Activated effector memory CD4-positive, alpha-beta T cell treated with Interleukin-2 at 50 U/mL for 16 hours (primary cell): ENCODE measurements at regions not wholly inside any gene's neighbourhood (a gene's known extent, or its start where the extent isn't known, plus 50 kb on each side); places are given as distances from the start of the nearest gene placed in this dataset.

Experiments
- DNase-seq: peaks from one replicate; pipeline ENCODE4 v3.0.0-alpha.2; 2020

DNA sequence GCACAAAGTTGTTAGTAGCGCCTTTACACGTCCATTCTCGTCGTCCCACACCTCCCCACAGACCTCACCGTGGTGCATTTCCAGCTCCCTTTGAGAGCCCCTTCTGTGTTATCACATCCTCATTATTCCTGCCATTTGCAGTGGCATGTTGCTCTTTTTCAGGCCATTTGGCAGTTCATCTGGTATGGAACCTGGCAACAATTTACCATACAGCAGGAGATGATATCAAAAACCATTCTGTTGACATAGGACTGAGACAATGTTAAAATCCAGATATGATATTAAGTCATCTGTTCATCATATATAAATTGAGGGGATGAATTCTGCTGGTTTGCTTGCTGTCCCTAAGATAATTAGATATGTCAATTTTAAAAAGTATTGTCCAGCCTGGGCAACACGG lies 83.0 kb downstream of the TMEM174 start:
- DNase-seq, result no peak

DNA sequence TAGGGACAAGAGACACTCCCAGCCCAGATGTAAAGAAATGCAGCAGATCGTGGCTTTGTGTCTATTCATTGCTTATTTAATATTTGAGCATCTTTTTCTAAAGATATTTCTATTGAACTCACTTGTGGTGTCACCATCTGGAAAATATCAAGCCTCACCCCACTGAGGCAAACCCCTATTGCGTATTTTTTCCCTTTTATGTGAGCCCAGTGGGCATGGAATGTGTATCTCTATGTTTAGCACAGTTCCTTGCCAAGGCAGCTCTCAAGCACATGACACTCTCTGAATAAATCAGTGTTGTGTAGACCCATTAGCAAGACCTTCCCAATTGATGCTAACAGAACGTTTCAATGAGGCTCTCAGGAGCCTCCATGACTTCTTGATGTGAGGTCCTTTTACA lies 81.6 kb downstream of the TMEM174 start:
- DNase-seq, result no peak

DNA sequence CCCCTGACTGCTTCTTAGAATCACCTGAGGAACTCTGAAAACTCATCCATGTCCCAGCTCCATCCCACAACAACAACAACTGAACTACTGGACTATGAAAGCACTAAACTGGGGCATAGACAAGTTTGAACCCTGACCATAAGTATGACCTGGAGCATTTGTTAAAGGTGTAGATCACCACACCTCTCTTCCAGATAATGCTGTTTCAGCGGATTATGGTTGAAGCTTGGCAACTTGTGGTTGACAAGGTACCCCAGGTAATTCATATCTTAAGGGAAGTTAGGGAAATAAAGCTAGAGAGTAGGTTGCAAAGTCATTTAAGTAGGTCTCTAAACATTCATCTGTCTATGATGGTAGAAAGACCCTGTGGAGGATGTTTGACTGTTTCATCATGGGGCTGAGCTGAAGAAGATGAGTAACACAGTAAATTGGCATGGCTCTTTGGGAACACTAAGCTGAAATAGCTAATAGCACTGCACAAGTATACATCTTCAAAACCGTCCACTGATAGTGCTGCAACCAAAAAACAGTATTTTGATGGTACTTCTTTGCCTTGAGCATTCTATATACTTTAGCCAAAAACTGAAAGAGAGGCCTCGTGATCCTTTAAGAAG lies 80.2 kb downstream of the TMEM174 start:
- no peak for DNase-seq

GRCh38 chr5:73250645-73251044 lies 77.7 kb downstream of the TMEM174 start:
- no peak for DNase-seq

- DNase-seq, result no peak
These were observed 69.7 kb downstream of the TMEM174 start for GRCh38 chr5:73242735-73243134.

- no peak for DNase-seq
These were observed 65.9 kb downstream of the TMEM174 start for GRCh38 chr5:73238873-73239272.

DNA sequence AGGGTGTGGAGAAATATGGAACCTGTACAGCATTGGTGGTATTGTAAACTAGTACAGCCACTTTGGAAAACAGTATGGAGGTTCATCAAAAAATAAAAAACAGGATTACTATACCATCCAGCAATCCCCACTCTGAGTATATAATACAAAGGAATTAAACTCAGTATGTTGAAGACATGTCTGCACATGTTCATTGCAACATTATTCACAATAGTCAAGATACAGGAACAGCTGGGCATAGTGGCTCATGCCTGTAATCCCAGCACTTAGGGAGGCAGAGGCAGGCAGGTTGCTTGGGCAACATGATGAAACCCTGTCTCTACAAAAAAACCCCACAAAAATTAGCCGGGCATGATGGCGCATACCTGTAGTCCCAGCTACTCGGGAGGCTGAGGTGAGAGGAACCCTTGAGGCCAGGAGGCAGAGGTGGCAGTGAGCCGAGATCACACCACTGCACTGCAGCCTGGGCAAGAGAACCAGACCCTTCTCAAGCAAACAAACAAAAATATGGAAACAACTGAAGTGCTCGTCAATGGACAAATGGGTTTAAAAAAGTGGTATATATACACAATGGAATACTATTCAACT lies 63.6 kb downstream of the TMEM174 start:
- no peak for DNase-seq

GRCh38 chr5:73234204-73234555 lies 61.2 kb downstream of the TMEM174 start:
- no peak for DNase-seq

- no peak for DNase-seq
These were observed 60.6 kb downstream of the TMEM174 start for GRCh38 chr5:73233461-73234203.

DNA sequence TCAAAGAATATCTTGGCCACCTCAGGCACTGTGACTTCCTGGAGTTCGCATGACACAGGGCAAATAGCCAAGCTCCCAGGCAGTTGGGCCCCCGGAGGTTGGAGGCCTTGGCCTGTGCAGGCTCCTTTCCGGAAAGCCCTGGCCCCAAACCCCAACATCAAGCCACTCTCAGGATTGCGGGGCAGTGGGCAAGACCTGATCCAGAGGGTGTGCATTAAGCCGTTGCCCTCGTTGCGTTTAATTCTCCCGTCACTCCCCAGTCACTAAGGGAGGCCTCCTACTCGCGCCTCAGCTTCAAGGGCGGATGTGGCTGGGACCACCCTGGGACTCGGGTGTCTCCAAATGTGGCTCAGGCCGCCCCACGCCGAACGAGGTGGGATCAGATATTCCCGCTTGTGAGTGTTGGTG lies 60.1 kb downstream of the TMEM174 start:
- no peak for DNase-seq

DNA sequence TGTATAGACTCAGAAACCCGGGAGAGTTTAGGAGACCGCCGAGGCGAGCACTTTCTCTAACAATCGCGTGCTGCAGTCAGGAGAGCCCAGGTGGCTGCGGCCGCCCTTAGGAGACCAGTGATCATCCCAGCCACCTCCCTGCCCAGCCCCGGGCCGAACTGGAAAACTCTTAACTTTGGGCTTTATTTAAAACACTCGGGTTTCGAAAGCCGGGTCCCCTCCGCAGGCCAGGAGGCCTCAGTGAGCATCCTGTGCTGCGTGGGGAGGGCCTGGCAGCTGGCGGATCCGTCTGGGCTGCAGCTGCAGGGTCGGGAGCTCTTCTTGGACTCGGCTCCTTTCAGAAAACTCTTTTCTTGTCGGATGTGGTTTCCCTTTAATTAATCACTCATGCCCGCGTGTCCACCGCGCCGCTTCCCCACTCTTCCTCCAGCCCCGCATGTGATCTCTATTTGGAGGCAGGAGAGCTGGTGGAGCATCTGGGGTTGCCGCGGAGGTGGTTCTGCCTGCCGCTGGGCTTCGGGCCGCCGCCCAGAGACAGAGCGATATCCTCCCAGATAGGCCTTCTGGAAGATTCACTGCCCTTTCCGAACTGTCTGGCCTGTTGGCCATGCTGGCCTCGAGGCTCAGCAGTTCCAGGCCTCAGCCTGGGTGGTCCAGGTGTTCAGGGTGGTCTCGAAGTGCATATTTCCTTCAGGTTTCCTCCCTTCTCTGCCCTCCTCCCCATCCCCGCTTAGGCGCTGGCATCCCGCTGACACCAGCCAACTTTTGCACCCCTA lies 59.5 kb downstream of the TMEM174 start:
- DNase-seq, result no peak

DNA sequence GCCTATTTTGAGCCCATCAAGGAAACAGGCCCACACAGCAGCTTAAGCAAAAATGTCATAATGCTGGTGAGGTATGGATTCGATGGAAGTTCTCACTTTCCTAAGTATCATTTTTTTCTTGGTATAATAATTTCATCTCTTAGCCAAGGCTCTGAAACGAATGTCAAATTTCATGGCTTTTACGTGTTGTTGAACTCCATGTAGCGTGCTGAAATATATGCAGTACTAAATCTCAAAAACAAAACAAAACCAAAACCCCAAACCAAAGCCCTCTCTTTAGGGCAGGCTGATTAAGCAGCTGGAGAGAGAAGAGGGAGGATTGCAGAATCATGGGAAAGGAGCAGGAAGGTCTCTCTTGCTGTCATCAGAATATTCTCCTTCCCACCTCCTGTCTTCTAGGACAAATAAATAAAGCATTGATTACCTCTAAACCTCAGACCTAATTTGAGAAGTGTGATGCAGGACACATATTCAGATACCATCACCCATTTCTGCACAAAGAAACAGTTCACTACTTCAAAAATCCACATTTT lies 58.3 kb downstream of the TMEM174 start:
- DNase-seq, result no peak

GRCh38 chr5:73230264-73231245 lies 57.6 kb downstream of the TMEM174 start:
- DNase-seq, result no peak

DNA sequence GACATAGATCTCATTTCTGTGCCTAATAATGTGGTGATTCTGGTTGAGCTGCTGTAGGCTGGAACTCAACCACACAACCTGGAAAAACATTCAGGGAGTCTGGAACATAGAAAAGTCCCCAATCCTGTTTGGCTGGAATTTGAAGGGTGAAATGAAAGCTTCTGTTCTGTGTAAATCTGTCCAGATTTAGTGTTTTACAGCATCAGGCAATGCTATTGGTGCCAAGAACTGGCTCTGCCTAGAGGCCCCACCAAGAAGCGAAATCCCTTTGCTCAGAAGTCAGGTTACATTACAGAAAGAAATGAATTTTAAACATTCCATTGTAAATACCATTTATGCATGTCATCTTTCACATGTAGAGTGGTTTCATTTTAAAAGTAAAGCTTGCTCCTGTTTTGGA lies 56.3 kb downstream of the TMEM174 start:
- DNase-seq, result no peak

- DNase-seq, result no peak
These were observed 55.1 kb downstream of the TMEM174 start for GRCh38 chr5:73228052-73228451.
